Activated CD4-positive, alpha-beta T cell treated with anti-CD3 and anti-CD28 coated beads, Interleukin-2, amount 50 U/mL, for 48 hours (primary cell): ENCODE measurements at regions not wholly inside any gene's neighbourhood (a gene's known extent, or its start where the extent isn't known, plus 50 kb on each side); places are given as distances from the start of the nearest gene placed in this dataset.
"Not testable (repeated sequence)": the region's sequence is repeated elsewhere in the genome, so short reads cannot be mapped to it uniquely, and the experiment has no call there.

Source experiments
- DNase-seq, 2 experiments: peaks; one replicate each; pipeline ENCODE4 v3.0.0-alpha.2; 2020

GRCh38 chr16:55043499-55043898 lies 112.8 kb downstream of the IRX5 start:
- DNase-seq: no peak

GRCh38 chr16:55044201-55044975 lies 113.7 kb downstream of the IRX5 start:
- DNase-seq: no peak

- no peak for DNase-seq
These were observed 114.7 kb downstream of the IRX5 start for GRCh38 chr16:55045329-55045728.

GRCh38 chr16:55045756-55046460 lies 115.2 kb downstream of the IRX5 start:
- DNase-seq: no peak

DNA sequence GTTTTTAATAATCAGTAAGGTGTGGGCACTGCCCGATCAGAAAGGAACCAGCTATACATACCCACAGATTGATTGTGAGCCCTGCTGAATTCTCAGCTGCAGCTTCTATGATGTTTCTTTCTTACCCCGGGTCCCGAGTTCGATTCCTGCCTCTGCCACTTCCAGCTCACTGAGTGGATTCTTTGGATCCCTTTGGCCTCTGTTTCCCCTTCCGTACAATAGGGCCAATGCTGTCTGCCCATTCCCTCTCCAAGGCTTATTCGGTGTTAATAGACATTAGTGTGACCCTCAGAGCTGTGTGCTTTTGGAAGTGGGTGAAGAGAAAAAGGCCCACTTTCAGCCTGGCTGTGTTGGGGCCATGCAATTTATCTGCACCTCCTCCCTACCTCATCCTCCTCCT lies 115.8 kb downstream of the IRX5 start:
- DNase-seq: no peak

DNA sequence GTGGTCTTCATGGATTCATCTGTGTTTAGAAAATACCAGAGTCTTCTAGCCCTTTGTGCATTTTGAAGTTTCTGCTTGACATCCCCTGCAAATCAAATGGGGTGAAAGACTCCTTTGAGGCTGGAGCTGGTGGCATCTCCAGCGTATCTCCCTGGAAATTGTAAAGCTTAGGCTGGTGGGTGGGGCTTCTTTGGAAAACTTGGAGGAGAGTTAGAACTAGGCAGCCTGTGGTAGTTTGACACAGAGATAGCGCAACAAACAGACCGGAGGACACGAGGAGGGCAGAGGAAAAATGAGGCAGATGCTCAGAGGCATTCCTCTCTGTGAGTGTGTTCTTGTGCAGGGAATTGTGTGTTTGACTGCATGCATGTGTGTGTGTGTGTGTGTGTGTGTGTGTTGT lies 116.3 kb downstream of the IRX5 start:
- DNase-seq: no peak

DNA sequence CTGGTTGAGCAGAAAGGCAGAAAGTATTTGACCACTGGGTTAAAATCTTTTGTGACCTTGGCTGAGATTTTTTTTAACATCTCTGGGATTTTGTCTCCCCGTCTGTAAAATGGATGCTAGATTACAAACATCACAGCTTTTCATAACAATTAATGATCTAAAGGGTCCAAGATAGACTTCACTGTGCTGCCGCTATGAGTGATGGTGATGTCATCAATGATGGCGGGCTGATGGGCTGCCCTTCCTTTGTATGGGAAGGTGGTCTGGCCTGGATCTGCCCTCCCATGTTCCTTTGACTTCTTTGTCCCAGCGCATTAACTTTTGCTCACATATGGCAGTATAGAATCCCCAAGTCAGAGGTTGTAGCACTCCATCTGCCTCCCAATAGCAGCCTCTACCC lies 116.7 kb downstream of the IRX5 start:
- no peak for DNase-seq

DNA sequence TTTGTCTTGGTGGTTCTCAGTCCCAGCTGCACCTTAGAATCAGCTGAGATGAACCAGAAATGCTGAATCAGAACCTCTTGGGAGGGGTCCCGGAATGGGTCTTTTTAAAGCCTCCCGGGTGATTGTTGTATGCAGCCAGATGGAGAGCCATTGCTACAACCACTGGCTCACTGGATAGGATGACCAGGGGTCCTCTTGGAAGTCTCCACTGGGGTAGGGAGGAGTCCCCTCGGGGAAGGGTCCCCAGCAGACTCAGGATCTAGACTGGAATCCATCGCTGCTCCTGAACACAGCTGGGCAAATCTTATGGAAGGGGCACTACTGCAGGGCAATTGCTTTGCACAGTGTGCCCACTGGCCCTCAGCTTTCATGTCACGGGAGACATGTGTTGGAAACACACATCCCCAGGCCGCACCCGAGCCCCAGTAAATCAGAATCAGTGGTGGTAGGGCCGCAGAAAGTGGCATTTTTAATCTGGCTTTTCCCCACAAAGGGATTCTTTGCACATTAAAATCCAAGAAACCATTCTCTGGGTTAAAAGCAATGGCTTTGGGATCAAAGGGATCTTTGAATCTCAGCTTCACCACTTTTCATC lies 117.3 kb downstream of the IRX5 start:
- no peak for DNase-seq

DNA sequence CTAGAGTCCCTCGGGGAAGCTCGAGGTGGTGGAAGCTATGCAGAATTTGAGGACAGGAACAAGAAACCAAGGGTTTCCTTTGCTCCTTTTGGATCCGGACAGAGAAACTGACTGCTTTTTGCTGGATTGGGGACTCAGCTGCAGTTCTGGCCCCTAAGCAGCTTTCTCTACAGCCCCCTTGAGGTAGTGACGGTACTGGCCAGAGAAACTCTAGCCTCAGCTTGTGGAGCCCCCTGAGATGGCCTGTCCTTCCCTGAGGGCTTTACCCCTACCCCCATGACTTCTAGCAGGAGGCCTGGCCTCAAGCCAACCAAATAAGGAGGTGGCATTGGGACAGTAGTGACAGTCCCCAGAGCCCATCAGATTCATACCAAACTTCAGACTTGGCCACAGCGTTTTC lies 118.1 kb downstream of the IRX5 start:
- DNase-seq: no peak

GRCh38 chr16:55051571-55052347 lies 121.1 kb downstream of the IRX5 start:
- no peak for DNase-seq

DNA sequence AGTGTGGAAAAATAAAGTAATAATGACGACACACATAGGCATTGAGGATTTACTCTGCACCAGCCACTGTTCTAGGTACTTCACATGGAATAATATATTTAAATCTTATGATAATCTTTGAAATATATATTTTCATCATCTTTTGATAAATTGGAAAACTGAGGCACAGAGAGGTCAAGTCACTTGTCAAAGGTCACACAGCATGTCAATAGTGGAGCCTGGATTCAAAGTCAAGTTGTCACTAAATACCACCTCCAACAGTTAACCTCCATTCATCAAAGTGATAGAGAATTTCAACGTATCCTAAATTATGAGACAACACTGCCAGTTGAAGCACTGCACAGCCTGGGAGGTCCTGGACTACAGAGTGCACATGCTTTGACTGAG lies 121.7 kb downstream of the IRX5 start:
- DNase-seq: no peak

DNA sequence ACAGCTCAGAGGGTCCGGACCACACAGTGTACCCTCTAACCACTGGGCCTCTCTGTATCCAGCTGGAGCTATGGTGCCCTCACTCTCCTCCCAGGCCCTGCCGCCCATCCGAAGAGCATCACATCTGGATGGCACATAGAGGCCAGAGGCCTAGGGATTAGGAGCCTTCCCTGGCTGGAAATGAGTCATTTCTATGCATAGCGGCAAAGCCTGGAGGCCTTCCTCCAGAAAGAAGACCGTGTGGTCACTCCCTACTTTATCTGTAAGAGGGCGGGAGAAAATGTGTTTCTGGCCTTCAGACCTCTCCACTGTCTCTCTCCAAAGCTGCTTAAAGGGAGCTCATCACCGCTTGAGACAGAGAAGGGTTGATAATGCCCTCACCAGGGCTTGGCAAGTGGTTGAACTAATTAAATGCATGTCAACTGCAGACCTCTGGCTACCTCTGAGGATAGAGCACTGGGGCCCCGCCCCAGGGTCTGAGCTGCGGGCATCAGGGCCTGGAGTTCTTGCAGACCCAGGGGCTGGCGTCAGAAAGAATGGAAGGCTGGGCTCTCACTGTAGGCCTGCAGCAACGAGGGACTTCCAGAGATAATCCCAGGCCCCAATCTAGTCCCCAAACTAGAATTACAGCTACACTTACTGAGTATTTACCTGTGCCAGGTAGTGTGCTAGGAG lies 122.2 kb downstream of the IRX5 start:
- no peak for DNase-seq

GRCh38 chr16:55055262-55055661 lies 124.6 kb downstream of the IRX5 start:
- no peak for DNase-seq

GRCh38 chr16:55056585-55057401 lies 126.1 kb downstream of the IRX5 start:
- no peak for DNase-seq

- no peak for DNase-seq
These were observed 127.2 kb downstream of the IRX5 start for GRCh38 chr16:55057866-55058265.

GRCh38 chr16:55058576-55058975 lies 127.9 kb downstream of the IRX5 start:
- no peak for DNase-seq

- DNase-seq: no peak
These were observed 128.5 kb downstream of the IRX5 start for GRCh38 chr16:55059146-55059545.

GRCh38 chr16:55061126-55061525 lies 130.5 kb downstream of the IRX5 start:
- no peak for DNase-seq

GRCh38 chr16:55062442-55062841 lies 131.8 kb downstream of the IRX5 start:
- no peak for DNase-seq

GRCh38 chr16:55072976-55073375 lies 142.3 kb downstream of the IRX5 start:
- no peak for DNase-seq

- DNase-seq: no peak
These were observed 143.2 kb downstream of the IRX5 start for GRCh38 chr16:55073830-55074229.

DNA sequence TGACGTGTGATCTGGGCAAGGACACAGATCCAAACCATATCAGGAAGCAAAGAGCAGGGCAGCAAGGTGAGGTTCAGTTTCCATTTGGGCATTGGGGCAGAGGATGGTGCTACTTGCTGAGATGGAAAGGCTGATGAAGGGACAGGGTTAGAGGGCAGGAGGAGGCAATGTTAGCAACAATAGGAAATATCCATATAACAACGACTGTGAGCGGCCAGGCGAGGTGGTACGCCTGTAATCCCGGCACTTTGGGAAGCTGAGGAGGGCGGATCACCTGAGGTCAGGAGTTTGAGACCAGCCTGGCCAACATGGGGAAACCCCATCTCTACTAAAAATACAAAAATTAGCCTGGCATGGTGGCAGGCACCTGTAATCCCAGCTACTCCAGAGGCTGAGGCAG lies 144.5 kb downstream of the IRX5 start:
- DNase-seq: not testable (repeated sequence)
